OCI-LY7 (cell line): ENCODE measurements at regions not wholly inside any gene's neighbourhood (a gene's known extent, or its start where the extent isn't known, plus 50 kb on each side); places are given as distances from the start of the nearest gene placed in this dataset.

ENCODE experiments used
- BruUV-seq: library from RNA; stranded (reverse); fragments of 400-500 nt; replicated peaks from 2 replicates; lab custom pipeline; 2021; lab: Mats Ljungman, UMichigan
- CTCF ChIA-PET: fragments of 300-600 bp; sonication (Branson Sonifier 250); formaldehyde crosslinking; loops from one replicate; lab custom pipeline; 2022; ENCODE audit warnings: antibody characterized with exemption; ENCODE audit not compliant: unreplicated experiment; lab: Charles Lee
- POLR2A ChIA-PET: fragments of 300-600 bp; sonication (Branson Sonifier 250); formaldehyde crosslinking; loops from one replicate; lab custom pipeline; 2022; ENCODE audit warnings: antibody characterized with exemption; lab: Charles Lee
- DNase-seq: peaks from one replicate; pipeline ENCODE4 v3.0.0-alpha.2; 2015; ENCODE audit warnings: low spot score
- H2AFZ ChIP-seq: fragments of 200-600 bp; sonication (generic), shearing (Covaris generic); 2 replicates; pipeline ENCODE4 v1.6.1; 2014; ENCODE audit warnings: mild to moderate bottlenecking, antibody characterized with exemption, low read length, moderate library complexity
- H3K27ac ChIP-seq: fragments of 200-600 bp; sonication (generic); 2 replicates; pipeline ENCODE4 v1.5.1; 2014; ENCODE audit warnings: mixed run types, low read depth, mild to moderate bottlenecking, moderate library complexity, low read length, inconsistent platforms; ENCODE audit not compliant: poor library complexity, severe bottlenecking
- H3K36me3 ChIP-seq: fragments of 200-600 bp; sonication (generic); 2 replicates; pipeline ENCODE4 v1.6.1; 2014; ENCODE audit warnings: mild to moderate bottlenecking, antibody characterized with exemption, low read length, moderate library complexity, mixed read lengths; ENCODE audit not compliant: insufficient read depth
- H3K4me1 ChIP-seq: fragments of 200-600 bp; sonication (generic); 2 replicates; pipeline ENCODE4 v1.5.1; 2014; ENCODE audit warnings: mild to moderate bottlenecking, low read length; ENCODE audit not compliant: insufficient read depth, poor library complexity, severe bottlenecking
- H3K4me2 ChIP-seq: fragments of 200-600 bp; sonication (generic); 2 replicates; pipeline ENCODE4 v1.6.1; 2014; ENCODE audit warnings: mild to moderate bottlenecking, low read length
- H3K4me3 ChIP-seq: fragments of 200-600 bp; sonication (generic); 2 replicates; pipeline ENCODE4 v1.5.1; 2014; ENCODE audit warnings: mild to moderate bottlenecking, low read depth, low read length; ENCODE audit not compliant: poor library complexity, severe bottlenecking
- H3K79me2 ChIP-seq: fragments of 200-600 bp; sonication (generic); 2 replicates; pipeline ENCODE4 v1.6.1; 2016; ENCODE audit warnings: low read depth, mild to moderate bottlenecking, low read length, moderate library complexity, mixed read lengths; ENCODE audit not compliant: insufficient read depth
- H3K9me2 ChIP-seq: fragments of 200-600 bp; sonication (generic); 2 replicates; pipeline ENCODE4 v1.6.1; 2016; ENCODE audit warnings: mild to moderate bottlenecking, low read length, mixed read lengths; ENCODE audit not compliant: insufficient read depth
- H3K9me3 ChIP-seq: fragments of 200-600 bp; sonication (generic); 2 replicates; pipeline ENCODE4 v1.6.1; 2014; ENCODE audit warnings: mild to moderate bottlenecking, mixed run types, low read length, mixed read lengths
- H4K20me1 ChIP-seq: fragments of 200-600 bp; sonication (generic); 2 replicates; pipeline ENCODE4 v1.6.1; 2014; ENCODE audit warnings: mild to moderate bottlenecking, antibody characterized with exemption, low read length, moderate library complexity, mixed read lengths; ENCODE audit not compliant: insufficient read depth
- CTCF ChIP-seq: fragments of 200-600 bp; sonication (generic); conservative IDR thresholded peaks from 2 replicates; pipeline ENCODE4 v1.5.1; 2014; ENCODE audit warnings: mild to moderate bottlenecking, antibody characterized with exemption, low read length, moderate library complexity, mixed read lengths
- EZH2phosphoT487 ChIP-seq: fragments of 200-600 bp; sonication (generic); IDR thresholded peaks from 2 replicates; pipeline ENCODE4 v1.6.1; 2018; ENCODE audit warnings: low read depth, borderline replicate concordance, mild to moderate bottlenecking, mixed run types, antibody characterized with exemption, low read length, moderate library complexity, mixed read lengths
- intact Hi-C: fragments of 100-400 bp; cut with micrococcal nuclease; formaldehyde crosslinking; loops from one replicate; pipeline ENCODE4 v1.10.0; 2022; ENCODE audit not compliant: unreplicated experiment

- Histone ChIP-seq H3K4me2 (no peak overlapping the region), H3K4me1 (peaks cover 6% of the 10 kb centered on the region), H3K9me2 (no peaks in the 10 kb centered on the region), H2AFZ (no peak overlapping the region), H4K20me1 (no peaks in the 10 kb centered on the region), H3K27ac (no peak overlapping the region), H3K79me2 (no peaks in the 10 kb centered on the region), H3K9me3 (no peaks in the 10 kb centered on the region), H3K36me3 (no peaks in the 10 kb centered on the region), H3K4me3 (no peak overlapping the region)
- BruUV-seq: no TSS peak
- TF ChIP-seq EZH2phosphoT487 (no peak), CTCF (no peak)
- intact Hi-C loops: no loop called here
- CTCF ChIA-PET: no interaction called here
- DNase-seq: no peak
- POLR2A ChIA-PET: no interaction called here
Observed at GRCh38 chrX:6782831-6783230, 247.9 kb upstream of the VCX3A start.

GRCh38 chrX:6778544-6779503 is 243.9 kb upstream of the VCX3A start:
- Histone ChIP-seq H3K4me1 (peaks cover 22% of the 10 kb centered on the region), H3K9me2 (no peaks in the 10 kb centered on the region), H3K27ac (no peak overlapping the region), H3K4me3 (no peak overlapping the region), H3K4me2 (no peak overlapping the region), H4K20me1 (no peaks in the 10 kb centered on the region), H3K79me2 (no peaks in the 10 kb centered on the region), H2AFZ (no peak overlapping the region), H3K9me3 (no peaks in the 10 kb centered on the region), H3K36me3 (no peaks in the 10 kb centered on the region)
- TF ChIP-seq EZH2phosphoT487 (no peak), CTCF (no peak)
- no peak for DNase-seq
- no TSS peak for BruUV-seq
- CTCF ChIA-PET: interaction anchor here (0.6 kb wide), 1 partner anchor 1063 kb away, joined by 4 read pairs; no protein-coding TSS in a partner anchor
- intact Hi-C loops: no loop called here
- POLR2A ChIA-PET: interaction anchor here (0.5 to 1.4 kb wide), 7 partner anchors 8 to 75 kb away, joined by 3 to 5 read pairs (median 3); no protein-coding TSS in a partner anchor
